Type B pancreatic cell (in vitro differentiated cells): ENCODE measurements at regions not wholly inside any gene's neighbourhood (a gene's known extent, or its start where the extent isn't known, plus 50 kb on each side); places are given as distances from the start of the nearest gene placed in this dataset.

Source experiments
- DNase-seq: peaks from one replicate; pipeline ENCODE4 v3.0.0; 2021; ENCODE audit warnings: mixed read lengths; ENCODE audit not compliant: unreplicated experiment; ENCODE audit errors: extremely low spot score
- H3K27ac Mint-ChIP-seq: 2 replicates; pipeline ENCODE4 v1.8.0; 2021; ENCODE audit warnings: mild to moderate bottlenecking, mixed read lengths
- H3K27me3 Mint-ChIP-seq: 2 replicates; pipeline ENCODE4 v1.8.0; 2021; ENCODE audit warnings: mixed read lengths
- H3K36me3 Mint-ChIP-seq: 2 replicates; pipeline ENCODE4 v1.8.0; 2021; ENCODE audit warnings: mixed read lengths
- H3K4me1 Mint-ChIP-seq: one replicate; pipeline ENCODE4 v1.8.0; 2021; ENCODE audit warnings: mixed read lengths; ENCODE audit not compliant: unreplicated experiment
- H3K4me3 Mint-ChIP-seq: 2 replicates; pipeline ENCODE4 v1.8.0; 2021; ENCODE audit warnings: mild to moderate bottlenecking, mixed read lengths
- H3K9me3 Mint-ChIP-seq: 2 replicates; pipeline ENCODE4 v1.8.0; 2021; ENCODE audit warnings: mixed read lengths
- CTCF ChIP-seq: fragments of 200-600 bp; sonication (generic); conservative IDR thresholded peaks from 2 replicates; pipeline ENCODE4 v1.5.0; 2021; ENCODE audit warnings: antibody characterized with exemption, mild to moderate bottlenecking

- no peak overlapping the region for H3K4me3 Mint-ChIP-seq
- DNase-seq, result no peak
- H3K27me3 Mint-ChIP-seq, result no peaks in the 10 kb centered on the region
- H3K9me3 Mint-ChIP-seq, result no peaks in the 10 kb centered on the region
- no peak overlapping the region for H3K27ac Mint-ChIP-seq
- TF ChIP-seq CTCF, result no peak
- no peaks in the 10 kb centered on the region for H3K36me3 Mint-ChIP-seq
- H3K4me1 Mint-ChIP-seq, result no peaks in the 10 kb centered on the region
Measured at GRCh38 chr2:59266453-59266852, 1025.3 kb upstream of the FANCL start.

- no peak for TF ChIP-seq CTCF
- Mint-ChIP-seq H3K27me3 (no peaks in the 10 kb centered on the region), H3K9me3 (no peaks in the 10 kb centered on the region), H3K4me3 (no peak overlapping the region), H3K27ac (no peak overlapping the region), H3K36me3 (no peaks in the 10 kb centered on the region), H3K4me1 (no peaks in the 10 kb centered on the region)
- DNase-seq, result no peak
Measured at GRCh38 chr2:59259913-59260312, 1018.8 kb upstream of the FANCL start.

- Mint-ChIP-seq H3K27ac (no peak overlapping the region), H3K4me1 (no peaks in the 10 kb centered on the region), H3K27me3 (no peaks in the 10 kb centered on the region), H3K36me3 (no peaks in the 10 kb centered on the region), H3K4me3 (no peak overlapping the region), H3K9me3 (no peaks in the 10 kb centered on the region)
- no peak for TF ChIP-seq CTCF
- DNase-seq, result no peak
Measured at GRCh38 chr2:59256290-59256689, 1015.2 kb upstream of the FANCL start.

GRCh38 chr2:59254279-59254678 lies 1013.2 kb upstream of the FANCL start:
- no peak overlapping the region for H3K27ac Mint-ChIP-seq
- TF ChIP-seq CTCF, result no peak
- H3K27me3 Mint-ChIP-seq, result no peaks in the 10 kb centered on the region
- no peaks in the 10 kb centered on the region for H3K36me3 Mint-ChIP-seq
- DNase-seq, result no peak
- peaks cover 12% of the 10 kb centered on the region for H3K4me1 Mint-ChIP-seq
- H3K9me3 Mint-ChIP-seq, result no peaks in the 10 kb centered on the region
- no peak overlapping the region for H3K4me3 Mint-ChIP-seq

GRCh38 chr2:59250307-59250677 lies 1009.2 kb upstream of the FANCL start:
- peak overlapping the region; percentile 73 for H3K4me3 Mint-ChIP-seq

More at GRCh38 chr2:59250307-59250677, 1009.2 kb upstream of the FANCL start:
- H3K27me3 Mint-ChIP-seq, result no peaks in the 10 kb centered on the region
- DNase-seq, result no peak
- no peaks in the 10 kb centered on the region for H3K36me3 Mint-ChIP-seq
- H3K27ac Mint-ChIP-seq, result peak overlapping the region; percentile 54
- TF ChIP-seq CTCF, result no peak
- H3K4me1 Mint-ChIP-seq, result peaks cover 14% of the 10 kb centered on the region
- no peaks in the 10 kb centered on the region for H3K9me3 Mint-ChIP-seq
